ENCODE measurements at regions not wholly inside any gene's neighbourhood (a gene's known extent, or its start where the extent isn't known, plus 50 kb on each side); places are given as distances from the start of the nearest gene placed in this dataset.

DNA sequence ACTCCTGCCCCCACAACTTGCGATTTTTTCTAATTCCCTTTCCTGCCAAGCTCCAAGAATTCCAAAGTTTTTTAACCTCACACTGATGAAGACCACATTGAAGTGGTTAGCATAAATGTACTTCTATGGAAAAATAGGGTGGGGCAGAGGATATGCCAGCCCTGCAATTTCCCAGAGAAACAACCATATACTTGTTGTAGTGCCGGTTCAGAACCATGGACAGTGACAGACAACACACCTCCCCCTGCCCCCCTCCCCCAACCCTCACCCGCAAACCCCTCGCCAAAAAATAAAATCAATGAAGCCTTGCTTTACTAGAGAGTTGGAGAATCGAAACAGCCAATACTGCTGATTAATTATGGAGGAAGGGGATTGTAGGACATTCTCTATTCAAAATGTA, 109.5 kb upstream of the GRIK3 start:
- intact Hi-C loops (cut with micrococcal nuclease) = no loop called here
- H3K9me3 Mint-ChIP-seq = peaks cover 0 to 1% (median 0%) of the 10 kb centered on the region in 8 donors
- no peak overlapping the region for H3K4me3 Mint-ChIP-seq
- Histone ChIP-seq H3K4me1 (ENCODE audit: insufficient read depth, low read length) (no peaks in the 10 kb centered on the region), H3K4me3 (ENCODE audit: low read length in 2 of 2) (no peak overlapping the region), H3K36me3 (ENCODE audit: insufficient read depth, low read length) (no peaks in the 10 kb centered on the region), H3K27me3 (ENCODE audit: insufficient read depth, low read length) (no peaks in the 10 kb centered on the region), H3K9me3 (ENCODE audit: control insufficient read depth in 1 of 2, low read length in 2 of 2) (no peaks in the 10 kb centered on the region), H3K27ac (ENCODE audit: low read depth, low read length) (no peak overlapping the region)
- DNase-seq = no peak
- H3K4me1 Mint-ChIP-seq = no peaks in the 10 kb centered on the region
- ChIA-PET CTCF (ENCODE audit: partially characterized antibody) (no interaction called here), POLR2A (ENCODE audit: partially characterized antibody) (no interaction called here)
- H3K27me3 Mint-ChIP-seq = peaks cover 8 to 16% of the 10 kb centered on the region in 2 donors
- no peak overlapping the region for H3K27ac Mint-ChIP-seq
- H3K36me3 Mint-ChIP-seq = no peaks in the 10 kb centered on the region

DNA sequence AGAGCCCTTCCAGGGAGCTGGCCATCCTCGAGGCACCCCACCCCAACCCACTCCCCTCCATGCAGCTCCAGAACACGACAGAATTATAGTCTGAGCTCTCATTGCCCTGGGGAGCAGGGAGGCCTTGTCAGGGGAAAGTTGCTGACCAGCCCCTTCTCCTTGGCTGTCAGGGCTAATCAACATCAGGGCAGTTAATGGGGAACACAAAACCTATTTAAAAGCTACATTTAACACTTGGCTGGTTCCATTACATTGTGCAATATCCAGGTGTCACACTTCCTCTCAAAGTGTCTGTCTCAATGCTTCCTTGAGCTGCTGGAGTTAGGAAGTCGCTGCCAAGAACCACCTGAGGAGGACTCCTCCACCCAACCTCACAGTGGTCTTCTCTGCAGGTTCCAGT, 111.8 kb upstream of the GRIK3 start:
- Histone ChIP-seq H3K27ac (ENCODE audit: low read depth, low read length) (no peak overlapping the region), H3K4me1 (ENCODE audit: insufficient read depth, low read length) (no peaks in the 10 kb centered on the region), H3K9me3 (ENCODE audit: control insufficient read depth in 1 of 2, low read length in 2 of 2) (no peaks in the 10 kb centered on the region), H3K27me3 (ENCODE audit: insufficient read depth, low read length) (no peaks in the 10 kb centered on the region), H3K4me3 (ENCODE audit: low read length in 2 of 2) (no peak overlapping the region), H3K36me3 (ENCODE audit: insufficient read depth, low read length) (no peaks in the 10 kb centered on the region)
- Mint-ChIP-seq H3K27ac (no peak overlapping the region), H3K4me3 (no peak overlapping the region), H3K36me3 (no peaks in the 10 kb centered on the region), H3K27me3 (peaks cover 0 to 7% of the 10 kb centered on the region in 2 donors), H3K4me1 (no peaks in the 10 kb centered on the region), H3K9me3 (peaks cover 0 to 1% (median 0%) of the 10 kb centered on the region in 8 donors)
- CTCF ChIA-PET (ENCODE audit: partially characterized antibody) = no interaction called here
- POLR2A ChIA-PET (ENCODE audit: partially characterized antibody) = no interaction called here
- intact Hi-C loops (cut with micrococcal nuclease) = no loop called here
- no peak for DNase-seq

DNA sequence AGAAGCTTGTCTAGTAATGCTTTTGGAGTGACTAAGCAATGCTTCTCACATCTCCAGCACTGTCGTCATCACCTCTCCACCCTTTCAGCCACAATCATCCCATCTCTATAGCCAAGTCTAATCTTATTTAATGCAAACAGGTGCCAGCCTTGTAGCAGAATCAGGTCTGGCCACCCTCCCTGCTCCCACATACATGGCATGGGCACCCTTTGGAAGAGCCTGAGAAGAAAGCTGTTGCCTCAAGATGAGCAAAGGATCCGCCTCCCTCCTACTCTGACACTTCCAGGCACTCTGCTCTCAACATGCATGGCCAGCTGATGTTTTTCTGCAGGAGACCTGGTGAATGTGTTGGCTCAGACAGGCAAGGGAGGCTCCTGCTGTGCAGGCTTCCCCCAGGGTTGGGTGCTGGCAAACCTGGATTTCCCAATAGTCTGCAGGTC, 113.1 kb upstream of the GRIK3 start:
- peaks cover 6 to 7% of the 10 kb centered on the region in 2 donors for H3K27me3 Mint-ChIP-seq
- intact Hi-C loops (cut with micrococcal nuclease) = no loop called here
- H3K36me3 Mint-ChIP-seq = no peaks in the 10 kb centered on the region
- H3K27ac Mint-ChIP-seq = no peak overlapping the region
- H3K9me3 ChIP-seq (ENCODE audit: control insufficient read depth in 1 of 2, low read length in 2 of 2) = no peaks in the 10 kb centered on the region
- POLR2A ChIA-PET (ENCODE audit: partially characterized antibody) = no interaction called here
- H3K4me3 ChIP-seq (ENCODE audit: low read length in 2 of 2) = no peak overlapping the region
- H3K27ac ChIP-seq (ENCODE audit: low read depth, low read length) = no peak overlapping the region
- no peaks in the 10 kb centered on the region for H3K27me3 ChIP-seq (ENCODE audit: insufficient read depth, low read length)
- no peak for DNase-seq
- H3K9me3 Mint-ChIP-seq = no peaks in the 10 kb centered on the region
- H3K4me1 Mint-ChIP-seq = no peaks in the 10 kb centered on the region
- H3K36me3 ChIP-seq (ENCODE audit: insufficient read depth, low read length) = no peaks in the 10 kb centered on the region
- H3K4me1 ChIP-seq (ENCODE audit: insufficient read depth, low read length) = no peaks in the 10 kb centered on the region
- CTCF ChIA-PET (ENCODE audit: partially characterized antibody) = no interaction called here
- H3K4me3 Mint-ChIP-seq = no peak overlapping the region

DNA sequence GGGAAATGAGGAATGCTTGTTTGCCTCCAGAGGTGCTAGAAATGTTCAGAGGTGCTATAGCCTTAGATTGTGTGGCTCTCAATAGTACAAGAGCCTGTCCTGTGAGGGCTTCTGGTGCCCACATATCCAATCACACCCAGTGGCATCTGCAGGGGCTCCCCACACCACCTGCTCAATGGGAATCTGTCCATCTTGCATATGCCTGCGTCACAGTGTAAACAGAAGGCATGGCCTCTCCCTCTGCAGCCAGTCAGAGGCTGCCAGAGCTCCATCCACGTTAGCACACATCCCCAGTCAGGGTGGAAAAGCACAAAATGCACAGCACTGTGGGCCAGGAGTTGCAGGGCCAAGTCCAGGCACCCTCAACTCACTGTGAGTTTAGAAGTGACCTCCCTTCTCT, 113.6 kb upstream of the GRIK3 start:
- no peak overlapping the region for H3K4me3 ChIP-seq (ENCODE audit: low read length in 2 of 2)
- intact Hi-C loops (cut with micrococcal nuclease) = no loop called here

DNA sequence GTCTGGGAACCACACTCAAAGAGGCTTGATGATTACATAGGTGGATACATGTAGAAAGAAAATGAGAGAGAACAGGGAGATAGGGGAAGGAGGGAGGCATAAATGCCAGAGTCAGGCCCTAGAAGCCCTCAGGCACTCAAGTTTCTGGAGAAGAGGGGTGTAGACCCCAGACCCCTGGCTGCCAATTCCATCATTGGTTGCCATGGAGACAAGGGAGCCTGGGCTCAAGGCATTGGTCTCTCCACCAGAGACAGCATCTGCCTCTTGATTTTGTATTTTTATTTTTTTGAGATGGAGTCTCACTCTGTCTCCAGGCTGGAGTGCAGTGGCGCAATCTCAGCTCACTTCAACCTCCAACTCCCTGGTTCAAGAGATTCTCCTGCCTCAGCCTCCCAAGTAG, 114.3 kb upstream of the GRIK3 start:
- no peaks in the 10 kb centered on the region for H3K36me3 ChIP-seq (ENCODE audit: insufficient read depth, low read length)
- no peak for DNase-seq
- no peaks in the 10 kb centered on the region for H3K27me3 ChIP-seq (ENCODE audit: insufficient read depth, low read length)
- CTCF ChIA-PET (ENCODE audit: partially characterized antibody) = no interaction called here
- POLR2A ChIA-PET (ENCODE audit: partially characterized antibody) = no interaction called here
- H3K4me1 Mint-ChIP-seq = no peaks in the 10 kb centered on the region
- H3K27ac ChIP-seq (ENCODE audit: low read depth, low read length) = no peak overlapping the region
- no peaks in the 10 kb centered on the region for H3K36me3 Mint-ChIP-seq
- H3K27me3 Mint-ChIP-seq = peaks cover 6 to 7% of the 10 kb centered on the region in 2 donors
- no peak overlapping the region for H3K27ac Mint-ChIP-seq
- H3K4me3 Mint-ChIP-seq = no peak overlapping the region
- no peaks in the 10 kb centered on the region for H3K4me1 ChIP-seq (ENCODE audit: insufficient read depth, low read length)
- H3K9me3 Mint-ChIP-seq = no peaks in the 10 kb centered on the region
- no peaks in the 10 kb centered on the region for H3K9me3 ChIP-seq (ENCODE audit: control insufficient read depth in 1 of 2, low read length in 2 of 2)
- no peak overlapping the region for H3K4me3 ChIP-seq (ENCODE audit: low read length in 2 of 2)
- intact Hi-C loops (cut with micrococcal nuclease) = no loop called here

More for the DNA sequence above, 113.6 kb upstream of the GRIK3 start:
- Mint-ChIP-seq H3K27ac (no peak overlapping the region), H3K4me1 (no peaks in the 10 kb centered on the region), H3K4me3 (no peak overlapping the region), H3K36me3 (no peaks in the 10 kb centered on the region), H3K9me3 (no peaks in the 10 kb centered on the region), H3K27me3 (peaks cover 6 to 7% of the 10 kb centered on the region in 2 donors)
- CTCF ChIA-PET (ENCODE audit: partially characterized antibody) = no interaction called here
- no peak for DNase-seq
- H3K4me1 ChIP-seq (ENCODE audit: insufficient read depth, low read length) = no peaks in the 10 kb centered on the region
- H3K9me3 ChIP-seq (ENCODE audit: control insufficient read depth in 1 of 2, low read length in 2 of 2) = no peaks in the 10 kb centered on the region
- H3K36me3 ChIP-seq (ENCODE audit: insufficient read depth, low read length) = no peaks in the 10 kb centered on the region
- POLR2A ChIA-PET (ENCODE audit: partially characterized antibody) = no interaction called here
- no peaks in the 10 kb centered on the region for H3K27me3 ChIP-seq (ENCODE audit: insufficient read depth, low read length)
- no peak overlapping the region for H3K27ac ChIP-seq (ENCODE audit: low read depth, low read length)

DNA sequence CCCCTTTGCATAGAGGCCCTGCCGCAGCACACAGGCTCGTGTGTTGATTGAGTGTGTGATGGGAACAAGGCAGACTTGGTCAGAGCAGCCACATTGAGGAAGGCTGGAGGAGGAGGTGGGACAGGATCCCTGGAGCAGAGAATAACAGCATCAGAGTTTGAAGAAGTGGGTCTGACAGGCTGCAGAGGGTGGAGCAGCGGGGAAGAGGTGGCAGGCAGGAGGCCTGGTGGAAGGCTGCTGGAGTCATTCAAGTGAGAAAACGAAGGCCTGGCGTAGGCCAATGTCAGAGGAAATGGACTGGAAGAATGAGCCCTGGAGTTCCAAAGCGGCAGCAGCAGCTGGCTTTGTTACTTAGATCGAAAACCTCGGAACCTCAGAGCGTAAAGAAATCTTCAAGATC, 115.0 kb upstream of the GRIK3 start:
- no peak for DNase-seq
- H3K4me1 ChIP-seq (ENCODE audit: insufficient read depth, low read length) = no peaks in the 10 kb centered on the region
- Mint-ChIP-seq H3K27ac (no peak overlapping the region), H3K27me3 (peaks cover 7 to 11% of the 10 kb centered on the region in 2 donors), H3K4me1 (no peaks in the 10 kb centered on the region), H3K4me3 (no peak overlapping the region), H3K36me3 (no peaks in the 10 kb centered on the region), H3K9me3 (peaks cover 0 to 6% (median under 1%) of the 10 kb centered on the region in 8 donors)
- ChIA-PET POLR2A (ENCODE audit: partially characterized antibody) (no interaction called here), CTCF (ENCODE audit: partially characterized antibody) (no interaction called here)
- H3K4me3 ChIP-seq (ENCODE audit: low read length in 2 of 2) = no peak overlapping the region
- no peaks in the 10 kb centered on the region for H3K9me3 ChIP-seq (ENCODE audit: control insufficient read depth in 1 of 2, low read length in 2 of 2)
- no peaks in the 10 kb centered on the region for H3K36me3 ChIP-seq (ENCODE audit: insufficient read depth, low read length)
- no peak overlapping the region for H3K27ac ChIP-seq (ENCODE audit: low read depth, low read length)
- H3K27me3 ChIP-seq (ENCODE audit: insufficient read depth, low read length) = no peaks in the 10 kb centered on the region
- intact Hi-C loops (cut with micrococcal nuclease) = no loop called here

DNA sequence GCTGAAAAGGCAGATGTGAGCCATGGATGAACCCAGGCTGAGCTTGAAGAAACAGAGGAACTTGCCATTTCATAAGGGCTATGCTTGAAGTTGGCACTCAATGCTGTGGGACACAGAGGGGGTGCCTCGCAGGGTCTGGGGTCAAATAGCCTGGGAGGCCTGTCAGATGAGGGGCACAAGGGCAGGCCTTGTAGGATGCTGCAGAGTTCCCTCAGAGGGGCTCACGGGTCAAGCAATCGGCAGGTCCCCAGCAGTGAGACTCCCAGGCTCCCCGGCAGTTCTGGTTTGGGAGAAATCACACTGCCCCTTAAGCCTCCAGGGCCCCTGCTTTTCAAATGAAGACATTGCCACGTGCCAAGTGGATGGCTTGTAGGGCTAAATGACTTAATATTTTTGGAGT, 116.7 kb upstream of the GRIK3 start:
- ChIA-PET CTCF (ENCODE audit: partially characterized antibody) (no interaction called here), POLR2A (ENCODE audit: partially characterized antibody) (no interaction called here)
- Histone ChIP-seq H3K9me3 (ENCODE audit: control insufficient read depth in 1 of 2, low read length in 2 of 2) (no peaks in the 10 kb centered on the region), H3K36me3 (ENCODE audit: insufficient read depth, low read length) (no peaks in the 10 kb centered on the region), H3K27me3 (ENCODE audit: insufficient read depth, low read length) (no peaks in the 10 kb centered on the region), H3K4me3 (ENCODE audit: low read length in 2 of 2) (no peak overlapping the region), H3K4me1 (ENCODE audit: insufficient read depth, low read length) (no peaks in the 10 kb centered on the region), H3K27ac (ENCODE audit: low read depth, low read length) (no peak overlapping the region)
- no peaks in the 10 kb centered on the region for H3K4me1 Mint-ChIP-seq
- H3K9me3 Mint-ChIP-seq = peaks cover 0 to 14% (median 4%) of the 10 kb centered on the region in 8 donors
- no peak overlapping the region for H3K4me3 Mint-ChIP-seq
- no peaks in the 10 kb centered on the region for H3K36me3 Mint-ChIP-seq
- no peak overlapping the region for H3K27ac Mint-ChIP-seq
- DNase-seq = no peak
- intact Hi-C loops (cut with micrococcal nuclease) = no loop called here
- H3K27me3 Mint-ChIP-seq = peaks cover 10 to 18% of the 10 kb centered on the region in 2 donors

DNA sequence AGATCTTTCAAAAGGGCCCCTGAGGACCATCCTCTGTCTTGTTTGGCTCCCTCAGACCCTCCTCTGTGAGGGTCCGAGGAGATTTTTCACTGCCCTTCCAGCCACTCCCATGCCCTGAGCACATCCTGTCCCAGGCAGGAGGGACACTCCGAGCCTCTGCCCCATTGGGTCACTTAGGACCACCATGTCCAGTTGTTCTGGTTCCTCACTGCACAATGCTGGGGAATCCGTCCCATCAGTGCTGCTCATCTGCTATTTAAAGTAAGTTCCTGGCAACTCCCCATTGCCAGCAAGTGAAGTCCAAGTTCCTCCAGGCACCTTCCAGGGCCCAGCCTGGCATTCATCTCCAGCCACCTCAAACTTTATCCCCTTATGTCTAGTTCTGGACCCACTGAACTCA, 117.5 kb upstream of the GRIK3 start:
- Mint-ChIP-seq H3K4me1 (no peaks in the 10 kb centered on the region), H3K27me3 (peaks cover 6 to 21% of the 10 kb centered on the region in 2 donors), H3K9me3 (peaks cover 0 to 14% (median 4%) of the 10 kb centered on the region in 8 donors), H3K36me3 (no peaks in the 10 kb centered on the region), H3K27ac (no peak overlapping the region), H3K4me3 (no peak overlapping the region)
- ChIA-PET POLR2A (ENCODE audit: partially characterized antibody) (no interaction called here), CTCF (ENCODE audit: partially characterized antibody) (no interaction called here)
- Histone ChIP-seq H3K27ac (ENCODE audit: low read depth, low read length) (no peak overlapping the region), H3K4me1 (ENCODE audit: insufficient read depth, low read length) (no peaks in the 10 kb centered on the region), H3K4me3 (ENCODE audit: low read length in 2 of 2) (no peak overlapping the region), H3K36me3 (ENCODE audit: insufficient read depth, low read length) (no peaks in the 10 kb centered on the region), H3K27me3 (ENCODE audit: insufficient read depth, low read length) (no peaks in the 10 kb centered on the region), H3K9me3 (ENCODE audit: control insufficient read depth in 1 of 2, low read length in 2 of 2) (no peaks in the 10 kb centered on the region)
- no peak for DNase-seq
- intact Hi-C loops (cut with micrococcal nuclease) = no loop called here
